ENCODE measurements at regions not wholly inside any gene's neighbourhood (a gene's known extent, or its start where the extent isn't known, plus 50 kb on each side); places are given as distances from the start of the nearest gene placed in this dataset.

DNA sequence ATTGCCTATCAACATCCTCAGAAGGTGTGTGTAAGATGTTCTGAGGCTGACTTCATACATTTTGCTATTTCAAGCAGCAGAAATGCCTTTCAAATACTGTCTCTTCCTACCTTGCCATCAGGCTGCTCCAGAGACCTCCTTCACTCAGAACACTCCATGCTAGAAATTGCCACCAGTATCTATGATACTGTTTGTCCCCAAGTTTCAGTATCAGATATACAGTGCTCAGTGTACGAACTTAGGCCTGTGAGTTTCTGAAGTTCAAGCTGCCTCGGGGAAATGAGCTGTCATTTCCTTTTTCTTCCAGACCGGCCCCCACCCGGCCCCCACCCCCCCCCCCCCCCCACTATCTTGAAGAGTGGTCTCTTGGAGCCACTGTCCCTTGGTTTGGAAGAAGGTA is 373.4 kb upstream of the CHRM2 start:
- H3K27me3 ChIP-seq = no peaks in the 10 kb centered on the region
- TF ChIP-seq POLR2A (IDR thresholded peaks at IDR 0.05) = no peak
- no peak for TF ChIP-seq POLR2AphosphoS5 (IDR thresholded peaks at IDR 0.05)
- no peak for TF ChIP-seq EP300 (IDR thresholded peaks at IDR 0.05)
- TF ChIP-seq, protein P1, sequence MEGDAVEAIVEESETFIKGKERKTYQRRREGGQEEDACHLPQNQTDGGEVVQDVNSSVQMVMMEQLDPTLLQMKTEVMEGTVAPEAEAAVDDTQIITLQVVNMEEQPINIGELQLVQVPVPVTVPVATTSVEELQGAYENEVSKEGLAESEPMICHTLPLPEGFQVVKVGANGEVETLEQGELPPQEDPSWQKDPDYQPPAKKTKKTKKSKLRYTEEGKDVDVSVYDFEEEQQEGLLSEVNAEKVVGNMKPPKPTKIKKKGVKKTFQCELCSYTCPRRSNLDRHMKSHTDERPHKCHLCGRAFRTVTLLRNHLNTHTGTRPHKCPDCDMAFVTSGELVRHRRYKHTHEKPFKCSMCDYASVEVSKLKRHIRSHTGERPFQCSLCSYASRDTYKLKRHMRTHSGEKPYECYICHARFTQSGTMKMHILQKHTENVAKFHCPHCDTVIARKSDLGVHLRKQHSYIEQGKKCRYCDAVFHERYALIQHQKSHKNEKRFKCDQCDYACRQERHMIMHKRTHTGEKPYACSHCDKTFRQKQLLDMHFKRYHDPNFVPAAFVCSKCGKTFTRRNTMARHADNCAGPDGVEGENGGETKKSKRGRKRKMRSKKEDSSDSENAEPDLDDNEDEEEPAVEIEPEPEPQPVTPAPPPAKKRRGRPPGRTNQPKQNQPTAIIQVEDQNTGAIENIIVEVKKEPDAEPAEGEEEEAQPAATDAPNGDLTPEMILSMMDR (IDR thresholded peaks at IDR 0.05) = no peak
- no peak overlapping the region for H3K27ac ChIP-seq
- no peaks in the 10 kb centered on the region for H3K9me3 ChIP-seq
- H3K36me3 ChIP-seq = no peaks in the 10 kb centered on the region
- 35 to 65% methylated on average over 2 to 4 of the region's 4 CpGs for WGBS, 2 donors
- ATAC-seq (ENCODE audit: low FRiP score in 2 of 2) (no peak), DNase-seq (no peak)
- H3K4me3 ChIP-seq = no peak overlapping the region
- H3K4me1 ChIP-seq = no peaks in the 10 kb centered on the region

DNA sequence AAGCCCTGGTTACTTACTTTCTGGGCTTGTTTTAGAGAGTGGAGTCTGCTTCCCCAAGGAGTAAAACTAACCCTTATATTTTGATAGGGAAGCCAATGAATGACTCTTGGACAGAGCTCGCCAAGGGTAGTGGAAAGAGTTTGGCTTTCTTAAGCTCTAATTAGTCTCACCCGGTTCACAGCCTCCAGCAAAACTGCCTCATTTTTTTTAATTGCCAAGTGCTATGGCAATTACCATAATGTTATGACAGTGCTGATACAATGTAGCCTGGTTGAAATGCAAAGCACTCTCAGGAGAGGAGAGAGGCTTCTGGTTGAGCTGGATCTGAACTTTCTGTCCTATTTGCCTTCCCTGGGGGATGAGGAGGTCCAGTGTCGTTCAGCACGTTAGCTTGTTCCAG is 376.1 kb upstream of the CHRM2 start:
- Histone ChIP-seq H3K4me1 (no peaks in the 10 kb centered on the region), H3K4me3 (no peak overlapping the region), H3K27me3 (no peaks in the 10 kb centered on the region), H3K36me3 (no peaks in the 10 kb centered on the region), H3K27ac (no peak overlapping the region), H3K9me3 (no peaks in the 10 kb centered on the region)
- DNase-seq (no peak), ATAC-seq (ENCODE audit: low FRiP score in 2 of 2) (no peak)
- WGBS, 2 donors = 74 to 77% methylated on average over 4 of the region's 4 CpGs
- TF ChIP-seq POLR2AphosphoS5 (IDR thresholded peaks at IDR 0.05) (no peak), POLR2A (IDR thresholded peaks at IDR 0.05) (no peak), EP300 (IDR thresholded peaks at IDR 0.05) (no peak)
- TF ChIP-seq, protein P1 (IDR thresholded peaks at IDR 0.05) = no peak

DNA sequence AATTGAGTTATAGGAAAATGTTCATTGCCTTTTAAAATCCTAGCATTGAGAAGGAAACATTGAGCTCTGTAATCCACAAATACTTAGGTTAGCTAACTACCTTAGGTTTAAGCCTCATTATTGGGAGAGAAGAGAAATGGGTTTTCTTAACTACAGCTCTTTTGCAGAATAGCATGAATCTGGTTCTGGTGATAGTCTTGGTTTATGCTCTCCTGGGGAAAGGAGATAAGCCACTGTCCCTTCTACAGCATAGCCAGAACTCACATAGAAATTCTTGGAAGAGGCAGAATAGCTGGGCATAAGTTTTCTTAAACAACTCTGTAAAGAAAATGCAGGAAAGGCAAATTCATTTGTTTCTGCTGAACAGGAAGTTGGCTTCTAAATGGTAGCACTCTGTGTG is 378.6 kb upstream of the CHRM2 start:
- DNase-seq (no peak), ATAC-seq (ENCODE audit: low FRiP score in 2 of 2) (no peak)
- Histone ChIP-seq H3K27ac (no peak overlapping the region), H3K4me1 (no peaks in the 10 kb centered on the region), H3K4me3 (no peak overlapping the region), H3K36me3 (no peaks in the 10 kb centered on the region), H3K27me3 (no peaks in the 10 kb centered on the region), H3K9me3 (no peaks in the 10 kb centered on the region)
- TF ChIP-seq, protein P1 (IDR thresholded peaks at IDR 0.05) = no peak
- TF ChIP-seq POLR2A (IDR thresholded peaks at IDR 0.05) (no peak), EP300 (IDR thresholded peaks at IDR 0.05) (no peak), POLR2AphosphoS5 (IDR thresholded peaks at IDR 0.05) (no peak)

DNA sequence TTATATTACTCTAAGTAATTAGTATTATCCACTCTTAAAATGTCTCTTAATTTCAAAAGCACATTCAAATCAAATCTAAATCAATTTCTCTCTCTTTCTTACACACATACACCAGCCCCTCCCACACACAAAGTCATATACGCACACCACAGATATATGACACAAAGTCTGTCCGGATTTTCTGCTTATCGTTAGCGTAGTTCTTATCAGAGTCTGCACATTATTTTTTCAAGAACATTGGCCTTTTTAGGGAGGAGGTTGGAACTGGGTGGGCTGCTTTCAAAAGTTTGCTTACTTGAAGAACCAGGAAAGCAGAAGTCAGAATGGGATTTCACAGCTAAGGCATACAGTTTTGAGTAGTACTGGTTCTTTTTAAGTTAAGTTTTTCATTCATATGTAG is 387.6 kb upstream of the CHRM2 start:
- Histone ChIP-seq H3K9me3 (no peaks in the 10 kb centered on the region), H3K4me1 (no peaks in the 10 kb centered on the region), H3K4me3 (no peak overlapping the region), H3K27me3 (no peaks in the 10 kb centered on the region), H3K36me3 (no peaks in the 10 kb centered on the region), H3K27ac (no peak overlapping the region)
- WGBS, 2 donors = 49 to 64% methylated on average over 4 of the region's 4 CpGs
- DNase-seq = no peak
- TF ChIP-seq POLR2A (IDR thresholded peaks at IDR 0.05) (no peak), POLR2AphosphoS5 (IDR thresholded peaks at IDR 0.05) (no peak), EP300 (IDR thresholded peaks at IDR 0.05) (no peak)
- TF ChIP-seq, protein P1 (IDR thresholded peaks at IDR 0.05) = no peak
- ATAC-seq (ENCODE audit: low FRiP score in 2 of 2) = no peak

DNA sequence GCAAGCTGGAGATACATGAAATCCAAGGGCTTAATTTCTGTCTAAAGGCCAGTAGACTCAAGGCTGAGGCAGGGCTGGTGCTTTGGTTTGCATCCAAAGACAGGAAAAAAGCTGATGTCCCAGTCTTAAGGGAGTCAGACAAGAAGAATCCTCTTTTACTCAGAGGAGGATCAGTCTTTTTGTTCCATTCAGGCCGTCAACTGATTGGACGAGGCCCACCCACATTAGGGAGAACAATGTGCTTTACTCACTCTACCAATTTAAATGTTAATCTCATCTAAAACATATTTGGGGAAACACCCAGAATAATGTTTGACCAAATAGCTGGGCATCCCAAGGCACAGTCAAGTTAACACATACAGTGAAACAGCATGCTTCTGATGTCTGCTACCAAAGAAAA is 388.5 kb upstream of the CHRM2 start:
- DNase-seq (no peak), ATAC-seq (ENCODE audit: low FRiP score in 2 of 2) (no peak)
- no peaks in the 10 kb centered on the region for H3K36me3 ChIP-seq
- H3K27ac ChIP-seq = no peak overlapping the region
- H3K4me3 ChIP-seq = no peak overlapping the region
- TF ChIP-seq POLR2AphosphoS5 (IDR thresholded peaks at IDR 0.05) (no peak), EP300 (IDR thresholded peaks at IDR 0.05) (no peak), POLR2A (IDR thresholded peaks at IDR 0.05) (no peak)
- TF ChIP-seq, protein P1 (IDR thresholded peaks at IDR 0.05) = no peak
- WGBS, 2 donors = 36 to 44% methylated on average over 2 of the region's 2 CpGs
- H3K4me1 ChIP-seq = no peaks in the 10 kb centered on the region
- peaks cover 0 to 5% (median under 1%) of the 10 kb centered on the region in 4 donors for H3K9me3 ChIP-seq
- H3K27me3 ChIP-seq = no peaks in the 10 kb centered on the region

Measured in upper lobe of left lung (tissue), 6 donors.